ENCODE measurements at regions not wholly inside any gene's neighbourhood (a gene's known extent, or its start where the extent isn't known, plus 50 kb on each side); places are given as distances from the start of the nearest gene placed in this dataset.

DNA sequence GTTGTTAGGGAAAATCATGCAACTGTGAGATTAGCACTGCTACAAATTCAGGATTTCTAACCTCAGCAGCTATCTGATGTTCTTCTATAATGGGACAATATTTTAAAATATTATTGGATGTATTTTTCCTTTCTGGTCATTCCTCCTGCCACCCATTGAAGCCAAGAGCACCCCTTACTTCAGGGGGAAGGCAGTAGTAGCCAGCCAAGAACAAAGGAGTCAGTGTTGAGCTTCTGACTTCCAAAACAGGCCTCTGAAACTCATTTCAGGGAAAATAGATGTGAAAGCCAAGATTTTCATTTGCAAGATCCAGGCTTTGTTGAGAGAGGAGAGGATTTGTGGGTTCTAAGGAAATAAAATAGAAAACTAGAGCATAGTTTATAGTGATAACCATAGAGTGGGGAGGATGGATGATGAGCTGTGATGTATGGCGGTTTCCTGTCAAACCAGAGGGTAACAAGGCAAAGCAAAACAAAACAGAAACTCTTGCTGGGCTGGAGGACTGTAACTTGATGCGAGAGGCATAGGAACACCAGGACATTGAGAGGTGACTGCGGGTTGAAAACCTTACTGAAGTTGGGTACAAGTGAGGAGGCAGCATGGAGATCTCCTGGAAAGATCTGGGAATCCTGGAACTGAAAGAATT is 173.7 kb upstream of the LEF1 start:
- Histone ChIP-seq H3K4me2 (ENCODE audit: low read length) (no peak overlapping the region), H3K4ac (ENCODE audit: low read depth, low read length) (no peak overlapping the region), H3K23ac (ENCODE audit: low read length) (no peak overlapping the region), H2BK120ac (ENCODE audit: low read depth, low read length) (no peak overlapping the region), H3K36me3 (ENCODE audit: control insufficient read depth, insufficient read depth, low read length) (no peaks in the 10 kb centered on the region), H2AK5ac (ENCODE audit: low read length) (no peak overlapping the region), H3K4me3 (ENCODE audit: low read length) (no peak overlapping the region), H3K56ac (ENCODE audit: low read length) (no peak overlapping the region), H3K4me1 (ENCODE audit: control insufficient read depth, low read depth, low read length) (no peaks in the 10 kb centered on the region), H3K18ac (ENCODE audit: low read length) (no peak overlapping the region), H3K79me2 (ENCODE audit: control insufficient read depth, insufficient read depth, low read length) (no peaks in the 10 kb centered on the region), H3K27ac (ENCODE audit: low read depth, low read length) (no peak overlapping the region), H3K79me1 (ENCODE audit: low read length) (no peaks in the 10 kb centered on the region), H4K8ac (ENCODE audit: low read depth, low read length) (no peak overlapping the region), H2BK15ac (replicated peaks; ENCODE audit: low read depth) (no peak overlapping the region), H4K5ac (ENCODE audit: low read length) (no peak overlapping the region), H3K9ac (ENCODE audit: low read length) (no peak overlapping the region), H3K27me3 (ENCODE audit: insufficient read depth, low read length, poor library complexity) (no peaks in the 10 kb centered on the region), H2BK5ac (ENCODE audit: low read length) (no peak overlapping the region)
- WGBS (ENCODE audit: extremely low coverage, insufficient coverage, low lambda C conversion rate): no CpG with 5 or more reads among the region's 3 CpGs
- DNase-seq: no peak

DNA sequence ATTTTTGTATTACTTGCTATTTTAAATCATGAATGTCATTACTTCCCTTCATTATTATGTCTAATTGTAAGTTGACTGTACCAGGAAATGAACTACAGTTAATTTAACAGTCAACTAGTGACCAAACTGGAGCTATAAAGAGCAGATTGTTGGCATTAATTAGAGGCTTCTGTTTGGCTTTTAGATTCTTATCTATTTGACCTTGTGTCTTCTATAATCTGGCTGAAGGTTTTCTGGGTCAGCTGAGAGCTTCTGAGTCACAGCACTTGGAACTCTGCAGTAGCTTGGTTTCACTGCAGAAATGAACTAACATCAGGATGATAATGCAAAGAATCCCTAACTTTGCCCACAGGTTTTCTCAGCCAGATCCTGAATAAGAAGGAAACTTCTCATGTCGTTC is 169.2 kb upstream of the LEF1 start:
- no peak overlapping the region for H3K4me3 ChIP-seq (ENCODE audit: low read length)
- WGBS (ENCODE audit: extremely low coverage, insufficient coverage, low lambda C conversion rate): no CpG with 5 or more reads among the region's 1 CpG
- no peak overlapping the region for H4K5ac ChIP-seq (ENCODE audit: low read length)
- H3K18ac ChIP-seq (ENCODE audit: low read length): no peak overlapping the region
- no peak overlapping the region for H2BK15ac ChIP-seq (replicated peaks; ENCODE audit: low read depth)
- H2AK5ac ChIP-seq (ENCODE audit: low read length): no peak overlapping the region
- no peaks in the 10 kb centered on the region for H3K27me3 ChIP-seq (ENCODE audit: insufficient read depth, low read length, poor library complexity)
- no peaks in the 10 kb centered on the region for H3K79me1 ChIP-seq (ENCODE audit: low read length)
- H3K23ac ChIP-seq (ENCODE audit: low read length): no peak overlapping the region
- peak; percentile 8 for DNase-seq
- H2BK120ac ChIP-seq (ENCODE audit: low read depth, low read length): no peak overlapping the region
- no peak overlapping the region for H2BK5ac ChIP-seq (ENCODE audit: low read length)
- H4K8ac ChIP-seq (ENCODE audit: low read depth, low read length): no peak overlapping the region
- no peak overlapping the region for H3K27ac ChIP-seq (ENCODE audit: low read depth, low read length)
- H3K4me2 ChIP-seq (ENCODE audit: low read length): no peak overlapping the region
- no peaks in the 10 kb centered on the region for H3K79me2 ChIP-seq (ENCODE audit: control insufficient read depth, insufficient read depth, low read length)
- H3K4me1 ChIP-seq (ENCODE audit: control insufficient read depth, low read depth, low read length): peaks cover 4% of the 10 kb centered on the region
- no peak overlapping the region for H3K4ac ChIP-seq (ENCODE audit: low read depth, low read length)
- H3K9ac ChIP-seq (ENCODE audit: low read length): no peak overlapping the region
- H3K56ac ChIP-seq (ENCODE audit: low read length): no peak overlapping the region
- H3K36me3 ChIP-seq (ENCODE audit: control insufficient read depth, insufficient read depth, low read length): no peaks in the 10 kb centered on the region

DNA sequence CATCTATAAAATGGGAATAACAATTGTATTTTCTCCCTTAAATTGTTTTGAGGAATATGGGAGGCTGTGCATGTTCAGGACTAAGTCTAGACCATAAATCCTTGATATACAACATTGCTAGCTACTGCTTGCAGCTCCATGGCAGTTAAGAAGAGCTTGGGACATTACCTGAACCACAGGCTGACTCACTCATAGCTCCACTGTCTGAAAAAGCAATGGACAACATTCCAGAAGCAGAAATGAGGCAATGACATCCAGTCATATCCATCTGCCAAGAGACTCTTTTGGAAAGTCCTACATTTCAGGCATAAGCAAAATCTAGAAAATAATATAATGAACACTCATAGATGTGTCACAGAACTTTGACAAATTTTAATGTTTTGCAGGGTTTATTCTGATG is 167.3 kb upstream of the LEF1 start:
- H3K27me3 ChIP-seq (ENCODE audit: insufficient read depth, low read length, poor library complexity): no peaks in the 10 kb centered on the region
- no peak overlapping the region for H4K5ac ChIP-seq (ENCODE audit: low read length)
- H3K4me3 ChIP-seq (ENCODE audit: low read length): no peak overlapping the region
- H4K8ac ChIP-seq (ENCODE audit: low read depth, low read length): no peak overlapping the region
- H2AK5ac ChIP-seq (ENCODE audit: low read length): no peak overlapping the region
- H3K9ac ChIP-seq (ENCODE audit: low read length): no peak overlapping the region
- no peak overlapping the region for H2BK120ac ChIP-seq (ENCODE audit: low read depth, low read length)
- H3K4me2 ChIP-seq (ENCODE audit: low read length): no peak overlapping the region
- H3K56ac ChIP-seq (ENCODE audit: low read length): no peak overlapping the region
- no peaks in the 10 kb centered on the region for H3K79me1 ChIP-seq (ENCODE audit: low read length)
- H2BK15ac ChIP-seq (replicated peaks; ENCODE audit: low read depth): no peak overlapping the region
- H3K23ac ChIP-seq (ENCODE audit: low read length): no peak overlapping the region
- H2BK5ac ChIP-seq (ENCODE audit: low read length): no peak overlapping the region
- H3K36me3 ChIP-seq (ENCODE audit: control insufficient read depth, insufficient read depth, low read length): no peaks in the 10 kb centered on the region
- no peak for DNase-seq
- no peaks in the 10 kb centered on the region for H3K79me2 ChIP-seq (ENCODE audit: control insufficient read depth, insufficient read depth, low read length)
- H3K18ac ChIP-seq (ENCODE audit: low read length): no peak overlapping the region
- no peak overlapping the region for H3K27ac ChIP-seq (ENCODE audit: low read depth, low read length)
- no peak overlapping the region for H3K4ac ChIP-seq (ENCODE audit: low read depth, low read length)
- H3K4me1 ChIP-seq (ENCODE audit: control insufficient read depth, low read depth, low read length): peaks cover 4% of the 10 kb centered on the region

DNA sequence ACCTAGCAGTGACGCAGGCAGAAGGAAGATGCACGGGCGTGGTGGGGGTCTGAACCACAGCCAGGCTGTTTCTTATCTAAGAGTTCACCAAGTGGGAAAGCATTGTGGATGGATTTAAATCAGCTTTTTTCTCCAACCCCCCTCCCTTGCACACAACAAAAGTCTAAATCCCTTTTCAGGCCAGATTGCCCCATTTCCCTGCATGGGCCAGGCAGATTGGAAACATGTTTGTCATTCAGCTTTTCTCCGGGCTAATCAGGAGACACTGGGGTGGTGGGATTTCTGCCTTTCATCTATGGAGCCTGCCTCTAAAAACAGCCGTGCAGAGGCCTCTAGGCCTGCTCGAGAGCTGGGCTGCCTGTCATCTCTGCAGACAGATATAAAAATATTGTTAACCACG is 166.3 kb upstream of the LEF1 start:
- no peak overlapping the region for H3K56ac ChIP-seq (ENCODE audit: low read length)
- DNase-seq: no peak
- H3K27me3 ChIP-seq (ENCODE audit: insufficient read depth, low read length, poor library complexity): no peaks in the 10 kb centered on the region
- H2BK120ac ChIP-seq (ENCODE audit: low read depth, low read length): no peak overlapping the region
- H3K4me1 ChIP-seq (ENCODE audit: control insufficient read depth, low read depth, low read length): peaks cover 4% of the 10 kb centered on the region
- no peak overlapping the region for H2BK5ac ChIP-seq (ENCODE audit: low read length)
- no peak overlapping the region for H2BK15ac ChIP-seq (replicated peaks; ENCODE audit: low read depth)
- H2AK5ac ChIP-seq (ENCODE audit: low read length): no peak overlapping the region
- no peaks in the 10 kb centered on the region for H3K36me3 ChIP-seq (ENCODE audit: control insufficient read depth, insufficient read depth, low read length)
- H3K79me2 ChIP-seq (ENCODE audit: control insufficient read depth, insufficient read depth, low read length): no peaks in the 10 kb centered on the region
- H3K9ac ChIP-seq (ENCODE audit: low read length): no peak overlapping the region
- no peak overlapping the region for H3K4me2 ChIP-seq (ENCODE audit: low read length)
- no peak overlapping the region for H3K4me3 ChIP-seq (ENCODE audit: low read length)
- H4K5ac ChIP-seq (ENCODE audit: low read length): no peak overlapping the region
- WGBS (ENCODE audit: extremely low coverage, insufficient coverage, low lambda C conversion rate): no CpG with 5 or more reads among the region's 7 CpGs
- no peak overlapping the region for H4K8ac ChIP-seq (ENCODE audit: low read depth, low read length)
- H3K27ac ChIP-seq (ENCODE audit: low read depth, low read length): no peak overlapping the region
- no peaks in the 10 kb centered on the region for H3K79me1 ChIP-seq (ENCODE audit: low read length)
- no peak overlapping the region for H3K4ac ChIP-seq (ENCODE audit: low read depth, low read length)
- no peak overlapping the region for H3K23ac ChIP-seq (ENCODE audit: low read length)
- no peak overlapping the region for H3K18ac ChIP-seq (ENCODE audit: low read length)

DNA sequence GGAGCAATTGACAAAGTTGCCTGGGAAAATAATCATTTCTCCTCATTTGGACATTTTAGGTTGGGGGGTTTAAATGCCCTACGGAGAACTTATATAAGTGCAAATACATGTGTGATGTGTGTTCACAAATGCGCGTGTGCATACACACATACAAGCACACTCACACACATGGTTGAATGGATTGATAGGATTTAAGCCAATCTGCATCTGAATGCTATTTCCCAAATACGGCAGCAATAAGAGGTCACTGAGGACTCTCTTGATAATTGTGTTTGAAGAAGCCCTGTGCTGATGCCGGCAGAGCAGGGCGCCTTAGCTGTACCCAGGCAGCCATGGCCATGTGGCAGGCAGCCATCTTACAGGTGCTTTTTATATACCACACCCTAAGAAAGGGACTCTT is 165.3 kb upstream of the LEF1 start:
- WGBS (ENCODE audit: extremely low coverage, insufficient coverage, low lambda C conversion rate): no CpG with 5 or more reads among the region's 6 CpGs
- Histone ChIP-seq H3K27me3 (ENCODE audit: insufficient read depth, low read length, poor library complexity) (no peaks in the 10 kb centered on the region), H2AK5ac (ENCODE audit: low read length) (no peak overlapping the region), H3K4me3 (ENCODE audit: low read length) (no peak overlapping the region), H3K79me2 (ENCODE audit: control insufficient read depth, insufficient read depth, low read length) (no peaks in the 10 kb centered on the region), H3K18ac (ENCODE audit: low read length) (no peak overlapping the region), H4K8ac (ENCODE audit: low read depth, low read length) (no peak overlapping the region), H3K4me2 (ENCODE audit: low read length) (no peak overlapping the region), H2BK120ac (ENCODE audit: low read depth, low read length) (no peak overlapping the region), H3K36me3 (ENCODE audit: control insufficient read depth, insufficient read depth, low read length) (no peaks in the 10 kb centered on the region), H4K5ac (ENCODE audit: low read length) (no peak overlapping the region), H3K4me1 (ENCODE audit: control insufficient read depth, low read depth, low read length) (peaks cover 4% of the 10 kb centered on the region), H3K4ac (ENCODE audit: low read depth, low read length) (no peak overlapping the region), H3K56ac (ENCODE audit: low read length) (no peak overlapping the region), H2BK5ac (ENCODE audit: low read length) (no peak overlapping the region), H3K9ac (ENCODE audit: low read length) (no peak overlapping the region), H3K27ac (ENCODE audit: low read depth, low read length) (no peak overlapping the region), H3K23ac (ENCODE audit: low read length) (no peak overlapping the region), H2BK15ac (replicated peaks; ENCODE audit: low read depth) (no peak overlapping the region), H3K79me1 (ENCODE audit: low read length) (no peaks in the 10 kb centered on the region)
- DNase-seq: no peak

DNA sequence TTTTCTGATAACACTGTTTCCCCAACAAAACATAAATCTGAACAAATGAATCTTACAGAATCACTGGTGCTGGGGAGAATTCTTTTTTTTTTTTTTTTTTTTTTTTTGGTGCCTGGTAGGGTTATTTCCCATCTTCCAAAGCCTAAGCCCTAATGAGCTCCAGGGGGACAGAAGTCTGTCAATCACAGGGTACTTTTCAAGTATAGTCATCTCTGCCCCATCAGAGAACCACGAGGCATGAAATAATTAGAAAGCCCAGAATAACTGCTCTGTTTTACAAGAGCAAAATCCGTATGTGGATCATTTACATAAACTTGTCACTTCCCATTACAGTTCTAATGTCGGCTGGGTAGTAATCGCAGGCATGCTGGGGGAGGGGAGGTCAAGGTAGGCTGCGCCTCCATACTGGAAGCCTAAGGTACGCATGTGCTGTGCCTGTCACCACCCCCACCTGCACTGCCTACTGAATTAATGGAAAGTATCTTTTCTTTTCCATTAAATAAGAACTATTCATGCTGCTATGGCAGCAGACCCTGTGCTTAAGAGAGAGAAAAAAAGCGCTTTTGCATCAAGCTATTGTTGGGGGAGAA is 164.7 kb upstream of the LEF1 start:
- Histone ChIP-seq H3K27me3 (ENCODE audit: insufficient read depth, low read length, poor library complexity) (no peaks in the 10 kb centered on the region), H3K56ac (ENCODE audit: low read length) (no peak overlapping the region), H2BK5ac (ENCODE audit: low read length) (no peak overlapping the region), H4K8ac (ENCODE audit: low read depth, low read length) (no peak overlapping the region), H3K4me1 (ENCODE audit: control insufficient read depth, low read depth, low read length) (peaks cover 4% of the 10 kb centered on the region), H3K18ac (ENCODE audit: low read length) (no peak overlapping the region), H2AK5ac (ENCODE audit: low read length) (no peak overlapping the region), H3K79me2 (ENCODE audit: control insufficient read depth, insufficient read depth, low read length) (no peaks in the 10 kb centered on the region), H3K4me3 (ENCODE audit: low read length) (no peak overlapping the region), H2BK15ac (replicated peaks; ENCODE audit: low read depth) (no peak overlapping the region), H3K4me2 (ENCODE audit: low read length) (no peak overlapping the region), H2BK120ac (ENCODE audit: low read depth, low read length) (no peak overlapping the region), H3K79me1 (ENCODE audit: low read length) (no peaks in the 10 kb centered on the region), H3K4ac (ENCODE audit: low read depth, low read length) (no peak overlapping the region), H3K9ac (ENCODE audit: low read length) (no peak overlapping the region), H3K27ac (ENCODE audit: low read depth, low read length) (no peak overlapping the region), H4K5ac (ENCODE audit: low read length) (no peak overlapping the region), H3K36me3 (ENCODE audit: control insufficient read depth, insufficient read depth, low read length) (no peaks in the 10 kb centered on the region), H3K23ac (ENCODE audit: low read length) (no peak overlapping the region)
- WGBS (ENCODE audit: extremely low coverage, insufficient coverage, low lambda C conversion rate): no CpG with 5 or more reads among the region's 7 CpGs
- no peak for DNase-seq
